Spleen (tissue), 7 donors: ENCODE measurements at regions not wholly inside any gene's neighbourhood (a gene's known extent, or its start where the extent isn't known, plus 50 kb on each side); places are given as distances from the start of the nearest gene placed in this dataset.

Experiments used
- POLR2AphosphoS5 ChIP-seq, 3 donors: sonication (generic); formaldehyde crosslinking; IDR thresholded peaks; one replicate each; pipeline ENCODE4 v1.5.1; 2017; ENCODE audit warnings: antibody characterized with exemption in 3 of 3
- TF ChIP-seq, protein P1 (sequence below), 11 experiments: fragments of 200-600 bp in 7 of 11; fragments of 450-650 bp in 4 of 11; sonication (generic) in 4 of 11; IDR thresholded peaks in 8 of 11; conservative IDR thresholded peaks in 3 of 11; 1 replicate in 7 of 11; 2 replicates in 4 of 11; pipeline versions ENCODE4 v1.4.0 to v1.8.0; 2016 to 2021; ENCODE audit warnings: antibody characterized with exemption in 11 of 11, inconsistent platforms in 4 of 11, mild to moderate bottlenecking in 1 of 11
- donor health status: DM: no; HTN: no; CAD: no; lungs with moderate emphysema.
- donor health status: DM: no; HTN: no; CAD: no.
- donor health status: DM: no; HTN: no; CAD: no.

DNA sequence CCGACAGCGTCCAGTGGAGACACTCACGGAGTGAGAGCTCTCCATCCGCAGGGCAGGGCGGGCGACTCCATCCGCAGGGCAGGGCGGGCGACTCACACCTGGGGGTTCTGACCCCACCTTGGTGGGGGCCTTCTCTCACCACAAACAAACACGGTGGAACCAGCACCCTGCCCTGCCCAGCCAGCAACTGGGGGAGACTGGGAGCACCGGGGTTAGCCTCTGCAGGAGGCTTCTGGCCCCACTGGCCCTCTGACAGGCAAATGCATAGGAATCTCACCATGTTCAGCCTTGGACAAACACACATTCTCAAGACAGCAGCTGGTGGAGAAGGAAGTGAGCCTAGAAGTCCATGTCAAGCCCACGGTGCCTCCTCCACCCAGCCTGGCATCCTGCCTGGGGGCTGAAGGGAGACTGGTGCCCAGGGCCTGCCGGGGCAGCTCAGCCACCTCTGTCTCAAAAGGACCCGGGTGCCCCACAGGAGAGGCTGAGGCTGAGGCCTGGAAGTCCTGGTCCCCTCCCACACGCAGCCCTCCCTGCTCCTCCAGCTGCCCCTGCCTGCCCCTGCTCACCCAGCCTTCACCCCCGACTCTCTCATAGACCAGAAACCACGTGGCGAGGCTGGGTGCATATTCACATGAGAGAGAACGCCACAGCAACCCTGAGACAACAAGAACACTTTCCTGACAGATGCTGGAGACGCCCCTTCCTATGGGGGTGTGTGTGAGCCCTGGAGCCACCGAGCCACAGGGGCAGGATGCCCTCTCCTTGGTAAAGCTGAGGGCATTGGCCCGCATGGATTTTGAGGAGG lies 98.4 kb upstream of the B3GAT1 start:
- TF ChIP-seq POLR2AphosphoS5 (IDR thresholded peaks at IDR 0.05) = no peak
- TF ChIP-seq, protein P1, sequence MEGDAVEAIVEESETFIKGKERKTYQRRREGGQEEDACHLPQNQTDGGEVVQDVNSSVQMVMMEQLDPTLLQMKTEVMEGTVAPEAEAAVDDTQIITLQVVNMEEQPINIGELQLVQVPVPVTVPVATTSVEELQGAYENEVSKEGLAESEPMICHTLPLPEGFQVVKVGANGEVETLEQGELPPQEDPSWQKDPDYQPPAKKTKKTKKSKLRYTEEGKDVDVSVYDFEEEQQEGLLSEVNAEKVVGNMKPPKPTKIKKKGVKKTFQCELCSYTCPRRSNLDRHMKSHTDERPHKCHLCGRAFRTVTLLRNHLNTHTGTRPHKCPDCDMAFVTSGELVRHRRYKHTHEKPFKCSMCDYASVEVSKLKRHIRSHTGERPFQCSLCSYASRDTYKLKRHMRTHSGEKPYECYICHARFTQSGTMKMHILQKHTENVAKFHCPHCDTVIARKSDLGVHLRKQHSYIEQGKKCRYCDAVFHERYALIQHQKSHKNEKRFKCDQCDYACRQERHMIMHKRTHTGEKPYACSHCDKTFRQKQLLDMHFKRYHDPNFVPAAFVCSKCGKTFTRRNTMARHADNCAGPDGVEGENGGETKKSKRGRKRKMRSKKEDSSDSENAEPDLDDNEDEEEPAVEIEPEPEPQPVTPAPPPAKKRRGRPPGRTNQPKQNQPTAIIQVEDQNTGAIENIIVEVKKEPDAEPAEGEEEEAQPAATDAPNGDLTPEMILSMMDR (IDR thresholded peaks at IDR 0.05 in 8 of 11, conservative IDR thresholded peaks at IDR 0.05 in 3 of 11) = no peak
